Endothelial cell of umbilical vein (primary cell): ENCODE measurements at regions not wholly inside any gene's neighbourhood (a gene's known extent, or its start where the extent isn't known, plus 50 kb on each side); places are given as distances from the start of the nearest gene placed in this dataset.

Experiments used
- BruUV-seq: library from RNA; stranded (reverse); fragments of 400-500 nt; replicated peaks from 2 replicates; lab custom pipeline; 2021; lab: Mats Ljungman, UMichigan
- CTCF ChIA-PET: fragments of 300-600, 350-600 bp; sonication (Branson Sonifier 250); formaldehyde crosslinking; loops from one replicate; lab custom pipeline; 2021; ENCODE audit warnings: antibody characterized with exemption, inconsistent platforms; lab: Charles Lee
- POLR2A ChIA-PET: fragments of 300-600, 350-600 bp; sonication (Branson Sonifier 250); formaldehyde crosslinking; loops from one replicate; lab custom pipeline; 2021; ENCODE audit warnings: antibody characterized with exemption, inconsistent platforms; lab: Charles Lee
- DNase-seq: peaks from one replicate; pipeline ENCODE4 v3.0.0-alpha.2; 2011; ENCODE audit warnings: low read depth, low spot score
- FAIRE-seq: peaks from 2 replicates; lab custom pipeline; 2011; peaks lifted over from hg19 to GRCh38; lab: Jason Lieb, UNC
- H2AFZ ChIP-seq: 2 replicates; pipeline ENCODE4 v1.6.0; 2012; ENCODE audit warnings: low read depth, low read length, control low read depth, inconsistent platforms
- H3K27ac ChIP-seq: 2 replicates; pipeline ENCODE4 v1.5.1; 2011; ENCODE audit warnings: low read depth, mild to moderate bottlenecking, control low read depth, low read length, moderate library complexity; ENCODE audit not compliant: insufficient read depth
- H3K27me3 ChIP-seq, 2 experiments: 2 replicates each; pipeline versions ENCODE4 v1.6.0 to v1.6.1; 2011; ENCODE audit warnings: low read length in 2 of 2, mixed read lengths in 1 of 2; ENCODE audit not compliant: control insufficient read depth in 2 of 2, insufficient read depth in 2 of 2
- H3K36me3 ChIP-seq, 2 experiments: 2 replicates in 1 of 2; 3 replicates in 1 of 2; pipeline ENCODE4 v1.5.1; 2011; ENCODE audit warnings: low read length in 2 of 2, mild to moderate bottlenecking in 1 of 2, moderate library complexity in 1 of 2; ENCODE audit not compliant: control insufficient read depth in 2 of 2, insufficient read depth in 2 of 2; ENCODE audit errors: extremely low read depth in 1 of 2
- H3K4me1 ChIP-seq: 3 replicates; pipeline ENCODE4 v1.5.1; 2011; ENCODE audit warnings: mild to moderate bottlenecking, low read length; ENCODE audit not compliant: control insufficient read depth, insufficient read depth; ENCODE audit errors: extremely low read depth
- H3K4me2 ChIP-seq: 2 replicates; pipeline ENCODE4 v1.6.1; 2011; ENCODE audit warnings: low read length, control low read depth, mixed read lengths; ENCODE audit not compliant: insufficient read depth
- H3K4me3 ChIP-seq, 3 experiments: fragments of 200-600 bp in 1 of 3; sonication (generic), shearing (Covaris generic) in 1 of 3; replicated peaks in 1 of 3; 2 replicates each; pipeline ENCODE4 v1.5.1; 2011 to 2016; ENCODE audit warnings: control low read depth in 3 of 3, low read length in 3 of 3, mild to moderate bottlenecking in 2 of 3, inconsistent platforms in 1 of 3, low read depth in 1 of 3, moderate library complexity in 1 of 3; ENCODE audit not compliant: insufficient read depth in 1 of 3
- H3K79me2 ChIP-seq: 2 replicates; pipeline ENCODE4 v1.6.0; 2012; ENCODE audit warnings: low read length, inconsistent platforms; ENCODE audit not compliant: control insufficient read depth, insufficient read depth
- H3K9ac ChIP-seq: replicated peaks from 2 replicates; pipeline ENCODE3; 2011; ENCODE audit warnings: low read length, control low read depth; ENCODE audit not compliant: insufficient read depth; ENCODE audit errors: extremely low read depth
- H3K9me1 ChIP-seq: replicated peaks from 3 replicates; pipeline ENCODE4 v1.6.0; 2011; ENCODE audit warnings: mild to moderate bottlenecking, low read length; ENCODE audit not compliant: control insufficient read depth, insufficient read depth; ENCODE audit errors: extremely low read depth
- H3K9me3 ChIP-seq: replicated peaks from 2 replicates; pipeline ENCODE4 v1.5.1; 2012; ENCODE audit warnings: low read length, inconsistent platforms; ENCODE audit not compliant: control insufficient read depth, insufficient read depth
- H4K20me1 ChIP-seq: replicated peaks from 2 replicates; pipeline ENCODE3; 2011; ENCODE audit warnings: mild to moderate bottlenecking, low read length; ENCODE audit not compliant: control insufficient read depth, insufficient read depth; ENCODE audit errors: extremely low read depth
- CTCF ChIP-seq, 2 donors: IDR thresholded peaks; 1 replicate in 1 of 2; 2 replicates in 1 of 2; pipeline ENCODE4 v1.5.1; 2011; ENCODE audit warnings: low read length in 2 of 2, mild to moderate bottlenecking in 2 of 2, moderate library complexity in 2 of 2, control low read depth in 1 of 2, inconsistent platforms in 1 of 2, low read depth in 1 of 2; ENCODE audit not compliant: insufficient read depth in 1 of 2; ENCODE audit errors: extremely low read depth in 1 of 2
- EZH2 ChIP-seq: IDR thresholded peaks from 2 replicates; pipeline ENCODE4 v1.6.1; 2012; ENCODE audit warnings: borderline replicate concordance, low read depth, mild to moderate bottlenecking, moderate library complexity, low read length, inconsistent platforms; ENCODE audit not compliant: severe bottlenecking
- FOS ChIP-seq: IDR thresholded peaks from 2 replicates; pipeline ENCODE4 v1.6.1; 2011; ENCODE audit warnings: mild to moderate bottlenecking, low read length, moderate library complexity, borderline replicate concordance; ENCODE audit not compliant: insufficient read depth
- GATA2 ChIP-seq: IDR thresholded peaks from 2 replicates; pipeline ENCODE4 v1.7.0; 2011; ENCODE audit warnings: low read depth, mild to moderate bottlenecking, moderate library complexity, mixed read lengths, low read length; ENCODE audit not compliant: insufficient read length, insufficient read depth
- JUN ChIP-seq: IDR thresholded peaks from 2 replicates; pipeline ENCODE4 v1.6.1; 2011; ENCODE audit warnings: borderline replicate concordance, low read depth; ENCODE audit not compliant: insufficient read length, insufficient read depth
- MYC ChIP-seq: IDR thresholded peaks from one replicate; pipeline ENCODE4 v1.6.1; 2011; ENCODE audit warnings: mild to moderate bottlenecking, low read depth, low read length
- POLR2A ChIP-seq: IDR thresholded peaks from 2 replicates; pipeline ENCODE4 v1.6.1; 2012; ENCODE audit warnings: low read depth, mild to moderate bottlenecking, control low read depth, low read length
- POLR2AphosphoS5 ChIP-seq: IDR thresholded peaks from 2 replicates; pipeline ENCODE4 v1.6.1; 2012; ENCODE audit warnings: low read depth, mild to moderate bottlenecking, control low read depth, low read length, moderate library complexity; ENCODE audit not compliant: insufficient read depth
- dilution Hi-C: fragments of 300-500 bp; cut with MboI; formaldehyde crosslinking; loops from one replicate; pipeline ENCODE4 v1.15.0; 2019; ENCODE audit warnings: low sequenced_read_pairs; ENCODE audit not compliant: extremely low pct_ligation_motif_present
- intact Hi-C: fragments of 100-400 bp; cut with micrococcal nuclease; formaldehyde crosslinking; loops from one replicate; pipeline ENCODE4 v1.10.0; 2022
- TF ChIP-seq, protein P1 (sequence below): IDR thresholded peaks from 2 replicates; pipeline ENCODE4 v1.6.1; 2011; ENCODE audit not compliant: insufficient read depth, insufficient read length

DNA sequence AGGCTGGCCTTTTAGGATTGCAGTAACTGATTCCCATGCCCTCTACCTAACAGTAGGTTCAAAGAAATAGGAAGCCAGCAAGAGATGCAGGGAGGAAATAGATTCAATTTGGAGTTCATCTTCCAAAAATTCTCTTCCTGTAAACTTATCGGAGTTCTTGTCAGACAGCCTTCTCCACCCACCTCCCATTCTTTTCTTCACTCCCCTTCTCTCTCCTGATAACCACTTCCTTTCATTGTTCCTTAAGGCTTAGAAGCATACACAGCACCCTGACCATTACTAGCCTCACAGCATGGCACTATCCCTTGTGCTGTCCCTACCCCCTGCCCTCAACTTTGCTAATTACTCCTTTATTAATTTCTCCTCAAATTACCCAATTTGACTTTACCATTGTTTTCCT, 130.4 kb upstream of the ADAMTS9 start:
- H3K4me3 ChIP-seq: no peak overlapping the region
- H3K9me3 ChIP-seq: no peaks in the 10 kb centered on the region
- ChIA-PET CTCF (no interaction called here), POLR2A (no interaction called here)
- peak; percentile 58 for FAIRE-seq
- BruUV-seq: no TSS peak
- no peak overlapping the region for H2AFZ ChIP-seq
- H3K4me2 ChIP-seq: no peak overlapping the region
- H4K20me1 ChIP-seq: no peaks in the 10 kb centered on the region
- no peak for TF ChIP-seq MYC
- no peak for TF ChIP-seq POLR2AphosphoS5
- no peak for TF ChIP-seq JUN
- no peak for TF ChIP-seq GATA2
- no peak for TF ChIP-seq CTCF (IDR thresholded peaks at IDR 0.05; ENCODE audit: extremely low read depth in 1 of 2, insufficient read depth in 1 of 2, low read depth in 1 of 2, low read length in 2 of 2)
- no peak for TF ChIP-seq FOS
- TF ChIP-seq, protein P1, sequence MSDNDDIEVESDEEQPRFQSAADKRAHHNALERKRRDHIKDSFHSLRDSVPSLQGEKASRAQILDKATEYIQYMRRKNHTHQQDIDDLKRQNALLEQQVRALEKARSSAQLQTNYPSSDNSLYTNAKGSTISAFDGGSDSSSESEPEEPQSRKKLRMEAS: no peak
- TF ChIP-seq POLR2A: no peak
- no peak for TF ChIP-seq EZH2
- H3K9ac ChIP-seq: no peak overlapping the region
- intact Hi-C loops: no loop called here
- no peaks in the 10 kb centered on the region for H3K36me3 ChIP-seq
- dilution Hi-C loops: no loop called here
- H3K79me2 ChIP-seq: no peaks in the 10 kb centered on the region
- peaks cover 9% of the 10 kb centered on the region for H3K4me1 ChIP-seq
- H3K9me1 ChIP-seq: no peaks in the 10 kb centered on the region
- DNase-seq: peak; percentile 17
- no peaks in the 10 kb centered on the region for H3K27me3 ChIP-seq
- H3K27ac ChIP-seq: no peak overlapping the region
